ENCODE measurements at regions not wholly inside any gene's neighbourhood (a gene's known extent, or its start where the extent isn't known, plus 50 kb on each side); places are given as distances from the start of the nearest gene placed in this dataset.

- TF ChIP-seq CTCF (IDR thresholded peaks at IDR 0.05), result peak; percentile 86
- TF ChIP-seq SIN3A (IDR thresholded peaks at IDR 0.05; ENCODE audit: borderline replicate concordance, insufficient read depth, low read depth, low read length), result no peak
- no peak for TF ChIP-seq POLR2AphosphoS5 (IDR thresholded peaks at IDR 0.05; ENCODE audit: low read depth, low read length)
These were observed 121.2 kb upstream of the LPCAT1 start for GRCh38 chr5:1644810-1645571.

Measured in Panc1 (cell line).